DOHH2 (cell line): ENCODE measurements at regions not wholly inside any gene's neighbourhood (a gene's known extent, or its start where the extent isn't known, plus 50 kb on each side); places are given as distances from the start of the nearest gene placed in this dataset.

Experiments used
- H3F3A ChIP-seq: fragments of 200-600 bp; sonication (generic), shearing (Covaris generic); 2 replicates; pipeline ENCODE4 v1.6.0; 2016; ENCODE audit warnings: antibody characterized with exemption, mild to moderate bottlenecking; ENCODE audit not compliant: control insufficient read depth, insufficient read depth
- H3K27ac ChIP-seq: fragments of 200-600 bp; sonication (generic); 2 replicates; pipeline ENCODE4 v1.5.1; 2014; ENCODE audit warnings: low read depth, mild to moderate bottlenecking, low read length, moderate library complexity
- H3K27me3 ChIP-seq: fragments of 200-600 bp; sonication (generic); 2 replicates; pipeline ENCODE4 v1.6.1; 2014; ENCODE audit warnings: mild to moderate bottlenecking, low read length, mixed read lengths; ENCODE audit not compliant: control insufficient read depth
- H3K36me3 ChIP-seq: fragments of 200-600 bp; sonication (generic); 2 replicates; pipeline ENCODE4 v1.6.1; 2014; ENCODE audit warnings: mild to moderate bottlenecking, low read length, moderate library complexity, mixed read lengths; ENCODE audit not compliant: control insufficient read depth
- H3K4me1 ChIP-seq: fragments of 200-600 bp; sonication (generic); 2 replicates; pipeline ENCODE4 v1.6.1; 2014; ENCODE audit warnings: mild to moderate bottlenecking, low read length, mixed read lengths; ENCODE audit not compliant: control insufficient read depth
- H3K4me2 ChIP-seq: fragments of 200-600 bp; sonication (generic); 2 replicates; pipeline ENCODE4 v1.6.0; 2014; ENCODE audit warnings: mild to moderate bottlenecking, low read length, moderate library complexity
- H3K4me3 ChIP-seq: fragments of 200-600 bp; sonication (generic); 2 replicates; pipeline ENCODE4 v1.5.1; 2014; ENCODE audit warnings: mild to moderate bottlenecking, low read length, mixed read lengths
- H3K79me2 ChIP-seq: fragments of 200-600 bp; sonication (generic); 2 replicates; pipeline ENCODE4 v1.6.1; 2014; ENCODE audit warnings: mild to moderate bottlenecking, low read length, mixed read lengths; ENCODE audit not compliant: control insufficient read depth
- H3K9me2 ChIP-seq: fragments of 200-600 bp; sonication (generic); replicated peaks from 2 replicates; pipeline ENCODE4 v1.6.1; 2014; ENCODE audit warnings: mild to moderate bottlenecking, low read length, mixed read lengths; ENCODE audit not compliant: control insufficient read depth
- H3K9me3 ChIP-seq: fragments of 200-600 bp; sonication (generic); 2 replicates; pipeline ENCODE4 v1.6.1; 2014; ENCODE audit warnings: antibody characterized with exemption, low read length, mixed read lengths; ENCODE audit not compliant: control insufficient read depth, insufficient read depth
- H4K20me1 ChIP-seq: fragments of 200-600 bp; sonication (generic); 2 replicates; pipeline ENCODE4 v1.6.0; 2014; ENCODE audit warnings: low read depth, mild to moderate bottlenecking, antibody characterized with exemption, low read length, moderate library complexity; ENCODE audit not compliant: control insufficient read depth, insufficient read depth
- CTCF ChIP-seq: fragments of 200-600 bp; sonication (generic); IDR thresholded peaks from one replicate; pipeline ENCODE4 v1.5.1; 2014; ENCODE audit warnings: antibody characterized with exemption, mild to moderate bottlenecking, low read depth, low read length; ENCODE audit not compliant: poor library complexity, severe bottlenecking
- EZH2phosphoT487 ChIP-seq: fragments of 200-600 bp; sonication (generic); IDR thresholded peaks from 2 replicates; pipeline ENCODE4 v1.6.1; 2017; ENCODE audit warnings: borderline replicate concordance, mild to moderate bottlenecking, antibody characterized with exemption, low read length, moderate library complexity, mixed read lengths

GRCh38 chr2:236508466-236508865 lies 61.2 kb upstream of the ACKR3 start:
- no peaks in the 10 kb centered on the region for H4K20me1 ChIP-seq
- no peak overlapping the region for H3K4me3 ChIP-seq
- no peak overlapping the region for H3K27ac ChIP-seq
- H3F3A ChIP-seq: no peaks in the 10 kb centered on the region
- H3K27me3 ChIP-seq: peaks cover 15% of the 10 kb centered on the region
- H3K9me2 ChIP-seq: no peaks in the 10 kb centered on the region
- no peak overlapping the region for H3K4me2 ChIP-seq
- no peaks in the 10 kb centered on the region for H3K9me3 ChIP-seq
- TF ChIP-seq EZH2phosphoT487: no peak
- no peaks in the 10 kb centered on the region for H3K36me3 ChIP-seq
- H3K79me2 ChIP-seq: no peaks in the 10 kb centered on the region
- H3K4me1 ChIP-seq: peaks cover 9% of the 10 kb centered on the region

GRCh38 chr2:236510034-236510433 lies 59.6 kb upstream of the ACKR3 start:
- H3K4me2 ChIP-seq: no peak overlapping the region
- H3K4me1 ChIP-seq: peaks cover 9% of the 10 kb centered on the region
- no peak for TF ChIP-seq CTCF
- TF ChIP-seq EZH2phosphoT487: no peak
- no peaks in the 10 kb centered on the region for H3K79me2 ChIP-seq
- H3K9me3 ChIP-seq: no peaks in the 10 kb centered on the region
- no peaks in the 10 kb centered on the region for H3F3A ChIP-seq
- H3K27me3 ChIP-seq: peaks cover 15% of the 10 kb centered on the region
- H3K27ac ChIP-seq: no peak overlapping the region
- no peaks in the 10 kb centered on the region for H3K36me3 ChIP-seq
- no peak overlapping the region for H3K4me3 ChIP-seq
- H3K9me2 ChIP-seq: no peaks in the 10 kb centered on the region
- H4K20me1 ChIP-seq: no peaks in the 10 kb centered on the region

DNA sequence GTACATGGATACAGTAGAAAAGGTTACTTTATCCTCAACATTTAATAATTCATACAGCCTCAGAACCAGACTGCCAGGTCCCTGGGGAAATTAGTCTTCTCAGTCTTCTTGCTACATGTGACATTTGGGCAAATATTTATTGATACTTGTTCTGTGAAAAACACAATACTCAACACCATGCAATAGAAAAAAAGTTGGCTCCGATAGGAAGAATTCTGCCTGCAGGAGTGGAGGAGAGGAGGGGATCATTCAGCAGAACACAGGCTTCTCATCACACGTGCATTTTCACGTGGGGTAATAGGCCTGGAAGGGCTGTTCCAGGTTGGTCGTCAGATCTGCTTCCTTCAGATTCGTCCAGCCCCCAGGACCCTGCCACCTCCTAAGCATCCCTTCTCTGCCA lies 58.4 kb upstream of the ACKR3 start:
- H3K27ac ChIP-seq: no peak overlapping the region
- no peak overlapping the region for H3K4me2 ChIP-seq
- no peaks in the 10 kb centered on the region for H3K9me2 ChIP-seq
- H3K4me1 ChIP-seq: peaks cover 9% of the 10 kb centered on the region
- H4K20me1 ChIP-seq: no peaks in the 10 kb centered on the region
- TF ChIP-seq EZH2phosphoT487: no peak
- no peaks in the 10 kb centered on the region for H3K9me3 ChIP-seq
- peaks cover 10% of the 10 kb centered on the region for H3K27me3 ChIP-seq
- no peak overlapping the region for H3K4me3 ChIP-seq
- no peaks in the 10 kb centered on the region for H3F3A ChIP-seq
- H3K79me2 ChIP-seq: no peaks in the 10 kb centered on the region
- no peaks in the 10 kb centered on the region for H3K36me3 ChIP-seq

DNA sequence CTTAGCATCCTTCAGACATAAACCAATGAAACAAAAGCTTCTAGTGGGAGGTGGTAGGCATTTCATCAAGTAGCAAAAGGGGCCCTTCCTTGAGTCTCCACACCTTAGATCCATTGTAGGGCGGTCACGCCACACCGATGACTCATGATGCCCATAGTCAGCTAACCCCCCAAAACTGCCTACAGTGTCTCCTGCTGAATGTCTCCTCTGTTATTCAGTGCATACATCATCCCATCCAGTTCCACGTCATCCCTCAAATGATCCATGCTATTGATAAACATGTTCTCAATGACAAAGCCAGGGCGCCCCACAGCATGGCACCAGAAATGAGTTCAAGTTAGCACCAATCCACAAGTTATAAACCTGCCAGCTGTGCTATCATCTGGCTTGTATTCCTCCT lies 57.4 kb upstream of the ACKR3 start:
- H3K27ac ChIP-seq: no peak overlapping the region
- no peaks in the 10 kb centered on the region for H3K9me3 ChIP-seq
- no peaks in the 10 kb centered on the region for H3K9me2 ChIP-seq
- H4K20me1 ChIP-seq: no peaks in the 10 kb centered on the region
- H3K4me3 ChIP-seq: no peak overlapping the region
- no peaks in the 10 kb centered on the region for H3K79me2 ChIP-seq
- H3F3A ChIP-seq: no peaks in the 10 kb centered on the region
- TF ChIP-seq EZH2phosphoT487 (no peak), CTCF (no peak)
- no peaks in the 10 kb centered on the region for H3K36me3 ChIP-seq
- no peak overlapping the region for H3K4me2 ChIP-seq
- H3K27me3 ChIP-seq: peaks cover 10% of the 10 kb centered on the region
- peaks cover 14% of the 10 kb centered on the region for H3K4me1 ChIP-seq
